NOMO-1 treated with DMSO at 0.1 percent for 48 hours (cell line): ENCODE measurements at regions not wholly inside any gene's neighbourhood (a gene's known extent, or its start where the extent isn't known, plus 50 kb on each side); places are given as distances from the start of the nearest gene placed in this dataset.

Experiments used
- DNase-seq: peaks from one replicate; lab custom pipeline; 2025; ENCODE audit not compliant: unreplicated experiment; lab: John Stamatoyannopoulos, UW

- DNase-seq: no peak
Observed at GRCh38 chr6:93794166-93794565, 374.8 kb upstream of the EPHA7 start.

GRCh38 chr6:93792746-93793145, 373.4 kb upstream of the EPHA7 start:
- no peak for DNase-seq

- DNase-seq: no peak
Observed at GRCh38 chr6:93790981-93791380, 371.6 kb upstream of the EPHA7 start.

- no peak for DNase-seq
Observed at GRCh38 chr6:93789532-93789931, 370.2 kb upstream of the EPHA7 start.

GRCh38 chr6:93787841-93788240, 368.5 kb upstream of the EPHA7 start:
- DNase-seq: no peak

- no peak for DNase-seq
Observed at GRCh38 chr6:93786474-93787330, 367.3 kb upstream of the EPHA7 start.

GRCh38 chr6:93785694-93786030, 366.3 kb upstream of the EPHA7 start:
- no peak for DNase-seq

- DNase-seq: no peak
Observed at GRCh38 chr6:93784794-93785693, 365.7 kb upstream of the EPHA7 start.

GRCh38 chr6:93779086-93779841, 359.9 kb upstream of the EPHA7 start:
- no peak for DNase-seq

- no peak for DNase-seq
Observed at GRCh38 chr6:93759190-93759589, 339.8 kb upstream of the EPHA7 start.

GRCh38 chr6:93751969-93752368, 332.6 kb upstream of the EPHA7 start:
- no peak for DNase-seq

GRCh38 chr6:93749930-93750329, 330.6 kb upstream of the EPHA7 start:
- no peak for DNase-seq

- DNase-seq: no peak
Observed at GRCh38 chr6:93749191-93749590, 329.8 kb upstream of the EPHA7 start.

- DNase-seq: no peak
Observed at GRCh38 chr6:93746892-93747291, 327.5 kb upstream of the EPHA7 start.

GRCh38 chr6:93745306-93745705, 325.9 kb upstream of the EPHA7 start:
- no peak for DNase-seq

- DNase-seq: no peak
Observed at GRCh38 chr6:93735099-93735498, 315.7 kb upstream of the EPHA7 start.

GRCh38 chr6:93731306-93731705, 311.9 kb upstream of the EPHA7 start:
- no peak for DNase-seq

GRCh38 chr6:93728150-93728549, 308.8 kb upstream of the EPHA7 start:
- no peak for DNase-seq

GRCh38 chr6:93727447-93727846, 308.1 kb upstream of the EPHA7 start:
- no peak for DNase-seq

GRCh38 chr6:93721386-93722048, 302.2 kb upstream of the EPHA7 start:
- no peak for DNase-seq

GRCh38 chr6:93713974-93714373, 294.6 kb upstream of the EPHA7 start:
- DNase-seq: no peak
